H1 (cell line): ENCODE measurements at regions not wholly inside any gene's neighbourhood (a gene's known extent, or its start where the extent isn't known, plus 50 kb on each side); places are given as distances from the start of the nearest gene placed in this dataset.

Experiments used
- CTCF ChIA-PET: fragments of 300-600 bp; sonication (Branson Sonifier 250); formaldehyde crosslinking; loops from one replicate; lab custom pipeline; 2021; ENCODE audit not compliant: partially characterized antibody; lab: Charles Lee
- POLR2A ChIA-PET: fragments of 300-600 bp; sonication (Branson Sonifier 250); formaldehyde crosslinking; loops from one replicate; lab custom pipeline; 2021; ENCODE audit warnings: inconsistent platforms; ENCODE audit not compliant: partially characterized antibody; lab: Charles Lee
- DNase-seq, 2 experiments: peaks; one replicate each; pipeline versions ENCODE4 v3.0.0 to v3.0.0-alpha.2; 2010 to 2022; ENCODE audit warnings: low spot score in 2 of 2, low read depth in 1 of 2, mixed read lengths in 1 of 2
- FAIRE-seq: peaks from 2 replicates; lab custom pipeline; 2011; peaks lifted over from hg19 to GRCh38; lab: Jason Lieb, UNC
- H2AFZ ChIP-seq: 2 replicates; pipeline ENCODE4 v1.8.1; 2012; ENCODE audit warnings: low read length, inconsistent platforms
- H2AK5ac ChIP-seq: 2 replicates; pipeline ENCODE4 v1.6.1; 2013; ENCODE audit warnings: low read depth, low read length
- H2BK120ac ChIP-seq: replicated peaks from 2 replicates; pipeline ENCODE3; 2013; ENCODE audit warnings: low read depth, low read length, inconsistent platforms
- H2BK12ac ChIP-seq: 2 replicates; pipeline ENCODE4 v1.6.1; 2013; ENCODE audit warnings: low read depth, low read length
- H2BK15ac ChIP-seq: 2 replicates; pipeline ENCODE4 v1.6.1; 2013; ENCODE audit warnings: low read length
- H2BK20ac ChIP-seq: 2 replicates; pipeline ENCODE4 v1.6.1; 2013; ENCODE audit warnings: low read length
- H2BK5ac ChIP-seq: 2 replicates; pipeline ENCODE4 v1.6.1; 2013; ENCODE audit warnings: low read depth, low read length
- H3K14ac ChIP-seq: 2 replicates; pipeline ENCODE4 v1.6.1; 2013; ENCODE audit warnings: inconsistent platforms; ENCODE audit not compliant: insufficient read length
- H3K18ac ChIP-seq: 2 replicates; pipeline ENCODE4 v1.6.1; 2013; ENCODE audit warnings: low read length; ENCODE audit errors: extremely low read depth
- H3K23ac ChIP-seq: 2 replicates; pipeline ENCODE4 v1.6.1; 2013; ENCODE audit warnings: inconsistent platforms; ENCODE audit not compliant: insufficient read length
- H3K23me2 ChIP-seq: 2 replicates; pipeline ENCODE4 v1.6.1; 2013; ENCODE audit warnings: low read depth, low read length
- H3K27ac ChIP-seq: 2 replicates; pipeline ENCODE4 v1.6.1; 2011; ENCODE audit warnings: low read depth, low read length, inconsistent platforms
- H3K27me3 ChIP-seq, 4 experiments: replicated peaks in 1 of 4; 1 replicate in 1 of 4; 2 replicates in 3 of 4; pipeline versions ENCODE4 v1.6.1 to v1.8.1; 2011 to 2013; ENCODE audit warnings: low read length in 3 of 4, mild to moderate bottlenecking in 3 of 4, inconsistent platforms in 2 of 4, mixed read lengths in 2 of 4, moderate library complexity in 1 of 4; ENCODE audit not compliant: control insufficient read depth in 3 of 4, insufficient read depth in 3 of 4; ENCODE audit errors: extremely low read depth in 1 of 4
- H3K36me3 ChIP-seq, 4 experiments: 2 replicates each; pipeline versions ENCODE4 v1.6.1 to v1.8.1; 2011 to 2013; ENCODE audit warnings: mild to moderate bottlenecking in 4 of 4, low read length in 3 of 4, moderate library complexity in 2 of 4, control low read depth in 1 of 4, inconsistent platforms in 1 of 4; ENCODE audit not compliant: insufficient read depth in 4 of 4, control insufficient read depth in 2 of 4
- H3K4ac ChIP-seq: replicated peaks from 2 replicates; pipeline ENCODE3; 2013; ENCODE audit warnings: low read length, low read depth, mixed read lengths, inconsistent platforms; ENCODE audit not compliant: insufficient read length
- H3K4me1 ChIP-seq, 4 experiments: replicated peaks in 1 of 4; 1 replicate in 1 of 4; 2 replicates in 3 of 4; pipeline versions ENCODE4 v1.6.1 to v1.8.1; 2011 to 2013; ENCODE audit warnings: low read length in 3 of 4, inconsistent platforms in 2 of 4, mixed read lengths in 1 of 4; ENCODE audit not compliant: insufficient read depth in 4 of 4, control insufficient read depth in 3 of 4
- H3K4me2 ChIP-seq, 2 experiments: 2 replicates each; pipeline versions ENCODE4 v1.6.1 to v1.8.1; 2011 to 2013; ENCODE audit warnings: low read depth in 2 of 2, low read length in 2 of 2, control low read depth in 1 of 2, inconsistent platforms in 1 of 2, mild to moderate bottlenecking in 1 of 2; ENCODE audit not compliant: insufficient read depth in 1 of 2
- H3K4me3 ChIP-seq, 4 experiments: fragments of 200-600, 300-600 bp in 1 of 4; sonication (generic), shearing (Covaris generic), sonication (Bioruptor Twin) in 1 of 4; 2 replicates each; pipeline versions ENCODE4 v1.5.1 to v1.8.1; 2011 to 2016; ENCODE audit warnings: low read length in 4 of 4, low read depth in 3 of 4, control low read depth in 2 of 4, inconsistent platforms in 2 of 4, mild to moderate bottlenecking in 2 of 4, mixed read lengths in 1 of 4, moderate library complexity in 1 of 4; ENCODE audit not compliant: insufficient read depth in 2 of 4; ENCODE audit errors: extremely low read depth in 1 of 4
- H3K56ac ChIP-seq: replicated peaks from 2 replicates; pipeline ENCODE3; 2013; ENCODE audit warnings: low read depth, mild to moderate bottlenecking, mixed read lengths, low read length, inconsistent platforms; ENCODE audit not compliant: insufficient read length
- H3K79me1 ChIP-seq: 2 replicates; pipeline ENCODE4 v1.6.1; 2013; ENCODE audit warnings: low read depth, low read length, control low read depth
- H3K79me2 ChIP-seq, 2 experiments: 2 replicates each; pipeline versions ENCODE4 v1.6.1 to v1.8.1; 2012 to 2013; ENCODE audit warnings: low read length in 2 of 2, mild to moderate bottlenecking in 2 of 2, inconsistent platforms in 1 of 2; ENCODE audit not compliant: insufficient read depth in 2 of 2, control insufficient read depth in 1 of 2
- H3K9ac ChIP-seq, 4 experiments: replicated peaks in 1 of 4; 1 replicate in 1 of 4; 2 replicates in 3 of 4; pipeline versions ENCODE4 v1.6.1 to v1.8.1; 2011 to 2013; ENCODE audit warnings: low read depth in 3 of 4, low read length in 3 of 4, control low read depth in 2 of 4, mild to moderate bottlenecking in 2 of 4, moderate library complexity in 2 of 4, inconsistent platforms in 1 of 4; ENCODE audit errors: extremely low read depth in 1 of 4
- H3K9me3 ChIP-seq, 2 experiments: 2 replicates each; pipeline versions ENCODE4 v1.6.1 to v1.8.1; 2012 to 2013; ENCODE audit warnings: mild to moderate bottlenecking in 2 of 2, moderate library complexity in 2 of 2, control low read depth in 1 of 2, inconsistent platforms in 1 of 2, low read depth in 1 of 2, low read length in 1 of 2, mixed read lengths in 1 of 2; ENCODE audit not compliant: insufficient read depth in 2 of 2
- H4K20me1 ChIP-seq, 2 experiments: replicated peaks in 1 of 2; 2 replicates each; pipeline versions ENCODE3 to v1.8.1; 2011 to 2013; ENCODE audit warnings: inconsistent platforms in 2 of 2, low read length in 2 of 2, mild to moderate bottlenecking in 1 of 2; ENCODE audit not compliant: insufficient read depth in 2 of 2, control insufficient read depth in 1 of 2
- H4K5ac ChIP-seq: 2 replicates; pipeline ENCODE4 v1.6.1; 2013; ENCODE audit warnings: low read length, low read depth, mixed read lengths, inconsistent platforms; ENCODE audit not compliant: insufficient read length
- H4K8ac ChIP-seq: 2 replicates; pipeline ENCODE4 v1.8.0; 2013; ENCODE audit warnings: mild to moderate bottlenecking, moderate library complexity, low read length, inconsistent platforms; ENCODE audit not compliant: insufficient read depth; ENCODE audit errors: extremely low read depth
- H4K91ac ChIP-seq: replicated peaks from 2 replicates; pipeline ENCODE3; 2013; ENCODE audit warnings: low read length, mixed read lengths, inconsistent platforms; ENCODE audit not compliant: insufficient read length
- WGBS, 2 experiments: shearing (Covaris generic) in 1 of 2; methylation state at CpG; one replicate each; pipeline versions ENCODE4 v1.1.6 to v1.1.7; 2013 to 2015; ENCODE audit warnings: low lambda C conversion rate in 2 of 2, mixed read lengths in 2 of 2, inconsistent platforms in 1 of 2, low coverage in 1 of 2, missing lambda C conversion rate in 1 of 2; ENCODE audit not compliant: insufficient replicate concordance in 2 of 2, insufficient coverage in 1 of 2, insufficient read length in 1 of 2; ENCODE audit errors: extremely low coverage in 1 of 2, missing lambda C conversion rate in 1 of 2; 5-methylcytosine and 5-hydroxymethylcytosine counted together

- DNase-seq (no peak), FAIRE-seq (no peak)
- ChIA-PET CTCF (no interaction called here), POLR2A (no interaction called here)
- H3K27ac ChIP-seq: no peak overlapping the region
- H3K23me2 ChIP-seq: peaks cover 7% of the 10 kb centered on the region
- H2BK120ac ChIP-seq: no peak overlapping the region
- no peak overlapping the region for H4K5ac ChIP-seq
- H3K14ac ChIP-seq: no peak overlapping the region
- H3K56ac ChIP-seq: no peak overlapping the region
- H3K4ac ChIP-seq: no peak overlapping the region
- no peaks in the 10 kb centered on the region for H3K27me3 ChIP-seq
- no peak overlapping the region for H2BK20ac ChIP-seq
- H3K4me3 ChIP-seq: no peak overlapping the region
- no peak overlapping the region for H2AK5ac ChIP-seq
- no peak overlapping the region for H4K8ac ChIP-seq
- peaks cover 0 to 4% of the 10 kb centered on the region in 2 experiments for H4K20me1 ChIP-seq
- H4K91ac ChIP-seq: no peak overlapping the region
- WGBS, 2 experiments: 80% methylated on average over 9 of the region's 9 CpGs; no CpG with 5 or more reads in 1 of the 2 experiments
- H2BK5ac ChIP-seq: no peak overlapping the region
- no peak overlapping the region for H3K4me2 ChIP-seq
- no peaks in the 10 kb centered on the region for H3K79me2 ChIP-seq
- H2AFZ ChIP-seq: peak overlapping the region; percentile 30; the same call in 1 of the 2 replicates
- no peak overlapping the region for H2BK12ac ChIP-seq
- H3K23ac ChIP-seq: no peak overlapping the region
- H3K4me1 ChIP-seq: peaks cover 0 to 4% (median 2%) of the 10 kb centered on the region in 4 experiments; a peak in 1 of 7 replicates
- H3K18ac ChIP-seq: no peak overlapping the region
- H3K36me3 ChIP-seq: no peaks in the 10 kb centered on the region; a peak in 1 of 8 replicates
- no peak overlapping the region for H2BK15ac ChIP-seq
- no peak overlapping the region for H3K9ac ChIP-seq
- H3K9me3 ChIP-seq: no peaks in the 10 kb centered on the region
- H3K79me1 ChIP-seq: no peaks in the 10 kb centered on the region
These were observed 228.3 kb upstream of the PKN2 start for GRCh38 chr1:88455621-88456256.
